ENCODE measurements at regions not wholly inside any gene's neighbourhood (a gene's known extent, or its start where the extent isn't known, plus 50 kb on each side); places are given as distances from the start of the nearest gene placed in this dataset.
"Not testable (repeated sequence)": the region's sequence is repeated elsewhere in the genome, so short reads cannot be mapped to it uniquely, and the experiment has no call there.

GRCh38 chr2:185384822-185385560 is 353.6 kb upstream of the FSIP2 start:
- DNase-seq (ENCODE audit: low spot score) = no peak

GRCh38 chr2:185388226-185388625 is 350.4 kb upstream of the FSIP2 start:
- no peak for DNase-seq (ENCODE audit: low spot score)

GRCh38 chr2:185391543-185391942 is 347.1 kb upstream of the FSIP2 start:
- no peak for DNase-seq (ENCODE audit: low spot score)

GRCh38 chr2:185393091-185393490 is 345.5 kb upstream of the FSIP2 start:
- no peak for DNase-seq (ENCODE audit: low spot score)

GRCh38 chr2:185402474-185402873 is 336.1 kb upstream of the FSIP2 start:
- DNase-seq (ENCODE audit: low spot score) = no peak

- no peak for DNase-seq (ENCODE audit: low spot score)
Observed at GRCh38 chr2:185404578-185404977, 334.0 kb upstream of the FSIP2 start.

- DNase-seq (ENCODE audit: low spot score) = no peak
Observed at GRCh38 chr2:185417111-185417510, 321.5 kb upstream of the FSIP2 start.

GRCh38 chr2:185417688-185418087 is 320.9 kb upstream of the FSIP2 start:
- no peak for DNase-seq (ENCODE audit: low spot score)

GRCh38 chr2:185424958-185425629 is 313.5 kb upstream of the FSIP2 start:
- DNase-seq (ENCODE audit: low spot score) = not testable (repeated sequence)

- no peak for DNase-seq (ENCODE audit: low spot score)
Observed at GRCh38 chr2:185428000-185428399, 310.6 kb upstream of the FSIP2 start.

- DNase-seq (ENCODE audit: low spot score) = no peak
Observed at GRCh38 chr2:185433824-185434223, 304.8 kb upstream of the FSIP2 start.

GRCh38 chr2:185436787-185437372 is 301.7 kb upstream of the FSIP2 start:
- no peak for DNase-seq (ENCODE audit: low spot score)

GRCh38 chr2:185441486-185442005 is 297.1 kb upstream of the FSIP2 start:
- no peak for DNase-seq (ENCODE audit: low spot score)

- no peak for DNase-seq (ENCODE audit: low spot score)
Observed at GRCh38 chr2:185456517-185456916, 282.1 kb upstream of the FSIP2 start.

GRCh38 chr2:185463481-185463880 is 275.1 kb upstream of the FSIP2 start:
- DNase-seq (ENCODE audit: low spot score) = no peak

GRCh38 chr2:185466915-185467314 is 271.7 kb upstream of the FSIP2 start:
- DNase-seq (ENCODE audit: low spot score) = no peak

GRCh38 chr2:185471441-185471840 is 267.2 kb upstream of the FSIP2 start:
- no peak for DNase-seq (ENCODE audit: low spot score)

GRCh38 chr2:185472574-185472973 is 266.0 kb upstream of the FSIP2 start:
- no peak for DNase-seq (ENCODE audit: low spot score)

GRCh38 chr2:185473838-185474237 is 264.8 kb upstream of the FSIP2 start:
- DNase-seq (ENCODE audit: low spot score) = no peak

- DNase-seq (ENCODE audit: low spot score) = no peak
Observed at GRCh38 chr2:185475914-185476313, 262.7 kb upstream of the FSIP2 start.

GRCh38 chr2:185477452-185477851 is 261.2 kb upstream of the FSIP2 start:
- no peak for DNase-seq (ENCODE audit: low spot score)

GRCh38 chr2:185484602-185485001 is 254.0 kb upstream of the FSIP2 start:
- DNase-seq (ENCODE audit: low spot score) = no peak

GRCh38 chr2:185502351-185502750 is 236.3 kb upstream of the FSIP2 start:
- no peak for DNase-seq (ENCODE audit: low spot score)

All from iPS-NIHi11 (cell line).